Breast epithelium (tissue), 3 donors: ENCODE measurements at regions not wholly inside any gene's neighbourhood (a gene's known extent, or its start where the extent isn't known, plus 50 kb on each side); places are given as distances from the start of the nearest gene placed in this dataset.

Experiments used
- POLR2AphosphoS5 ChIP-seq, 3 donors: sonication (generic); formaldehyde crosslinking; IDR thresholded peaks; one replicate each; pipeline ENCODE4 v1.6.1; 2017; ENCODE audit warnings: antibody characterized with exemption in 3 of 3
- TF ChIP-seq, protein P1 (sequence below), 3 donors: fragments of 450-650 bp; IDR thresholded peaks; one replicate each; pipeline ENCODE4 v1.5.1; 2016 to 2017; ENCODE audit warnings: antibody characterized with exemption in 3 of 3, mild to moderate bottlenecking in 3 of 3, moderate library complexity in 3 of 3

DNA sequence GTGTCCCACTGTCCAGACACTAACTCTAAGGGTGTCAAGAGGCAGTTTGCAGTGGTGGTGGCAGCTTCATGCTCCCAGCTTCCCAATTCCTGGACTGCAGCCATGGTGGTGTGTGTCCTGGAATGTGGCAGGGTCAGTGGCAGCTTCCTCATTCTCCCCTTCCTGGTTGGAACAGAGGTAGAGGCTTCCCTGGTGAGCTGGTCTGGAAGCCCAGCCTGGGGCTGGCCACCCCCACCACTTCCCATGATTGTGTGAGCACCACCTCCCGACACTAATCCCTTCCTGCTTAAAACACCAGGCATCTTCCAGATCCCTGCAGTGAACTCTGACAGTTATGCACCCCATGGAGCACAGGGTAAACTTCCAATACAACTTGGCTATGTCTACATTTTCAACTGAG is 134.9 kb downstream of the RAP2A start:
- TF ChIP-seq, protein P1, sequence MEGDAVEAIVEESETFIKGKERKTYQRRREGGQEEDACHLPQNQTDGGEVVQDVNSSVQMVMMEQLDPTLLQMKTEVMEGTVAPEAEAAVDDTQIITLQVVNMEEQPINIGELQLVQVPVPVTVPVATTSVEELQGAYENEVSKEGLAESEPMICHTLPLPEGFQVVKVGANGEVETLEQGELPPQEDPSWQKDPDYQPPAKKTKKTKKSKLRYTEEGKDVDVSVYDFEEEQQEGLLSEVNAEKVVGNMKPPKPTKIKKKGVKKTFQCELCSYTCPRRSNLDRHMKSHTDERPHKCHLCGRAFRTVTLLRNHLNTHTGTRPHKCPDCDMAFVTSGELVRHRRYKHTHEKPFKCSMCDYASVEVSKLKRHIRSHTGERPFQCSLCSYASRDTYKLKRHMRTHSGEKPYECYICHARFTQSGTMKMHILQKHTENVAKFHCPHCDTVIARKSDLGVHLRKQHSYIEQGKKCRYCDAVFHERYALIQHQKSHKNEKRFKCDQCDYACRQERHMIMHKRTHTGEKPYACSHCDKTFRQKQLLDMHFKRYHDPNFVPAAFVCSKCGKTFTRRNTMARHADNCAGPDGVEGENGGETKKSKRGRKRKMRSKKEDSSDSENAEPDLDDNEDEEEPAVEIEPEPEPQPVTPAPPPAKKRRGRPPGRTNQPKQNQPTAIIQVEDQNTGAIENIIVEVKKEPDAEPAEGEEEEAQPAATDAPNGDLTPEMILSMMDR (IDR thresholded peaks at IDR 0.05): no peak
- TF ChIP-seq POLR2AphosphoS5 (IDR thresholded peaks at IDR 0.05): no peak
